HCT116 (cell line): ENCODE measurements at regions not wholly inside any gene's neighbourhood (a gene's known extent, or its start where the extent isn't known, plus 50 kb on each side); places are given as distances from the start of the nearest gene placed in this dataset.

ENCODE experiments used
- ATAC-seq: fragments of 200-7000 bp; cut with Tn5 transposase; 2 replicates; pipeline ENCODE4 v1.9.1; 2020; ENCODE audit warnings: mild to moderate bottlenecking, moderate library complexity
- BruUV-seq: library from RNA; stranded (reverse); fragments of 400-500 nt; replicated peaks from 2 replicates; lab custom pipeline; 2021; lab: Mats Ljungman, UMichigan
- CTCF ChIA-PET: fragments of 300-600 bp; sonication (Branson Sonifier 250); formaldehyde crosslinking; loops from one replicate; lab custom pipeline; 2021; ENCODE audit warnings: antibody characterized with exemption; lab: Charles Lee
- POLR2A ChIA-PET: fragments of 300-600, 350-600 bp; sonication (Branson Sonifier 250); formaldehyde crosslinking; loops from one replicate; lab custom pipeline; 2021; ENCODE audit warnings: antibody characterized with exemption; lab: Charles Lee
- RAD21 ChIA-PET, 2 experiments: fragments of 300-600 bp; sonication (Branson Sonifier 250); formaldehyde crosslinking; loops; one replicate each; lab custom pipeline; 2023; ENCODE audit warnings: low total read pairs in 2 of 2; ENCODE audit not compliant: uncharacterized antibody in 2 of 2, unreplicated experiment in 2 of 2, low non-redundant PET in 1 of 2; lab: Charles Lee
- DNase-seq: peaks from one replicate; pipeline ENCODE4 v3.0.0-alpha.2; 2010; ENCODE audit warnings: low read depth, low spot score
- H2AFZ ChIP-seq: fragments of 200-600 bp; shearing (Covaris generic), sonication (generic); 2 replicates; pipeline ENCODE4 v1.6.1; 2017; ENCODE audit warnings: low read depth, mixed run types, mixed read lengths, antibody characterized with exemption, low read length; ENCODE audit not compliant: poor library complexity, severe bottlenecking
- H3K27ac ChIP-seq: 2 replicates; pipeline ENCODE4 v1.5.1; 2012; ENCODE audit warnings: low read depth, low read length
- H3K27me3 ChIP-seq: fragments of 200-600 bp; sonication (generic); 2 replicates; pipeline ENCODE4 v1.6.1; 2016; ENCODE audit warnings: mixed run types, low read length, mixed read lengths; ENCODE audit not compliant: insufficient read depth
- H3K36me3 ChIP-seq, 2 experiments: fragments of 200-500 bp in 1 of 2; fragments of 200-600 bp in 1 of 2; sonication (Bioruptor generic) in 1 of 2; sonication (generic) in 1 of 2; 2 replicates each; pipeline versions ENCODE4 v1.5.1 to v1.6.1; 2014 to 2016; ENCODE audit warnings: low read length in 2 of 2, inconsistent platforms in 1 of 2, mixed read lengths in 1 of 2, mixed run types in 1 of 2; ENCODE audit not compliant: insufficient read depth in 2 of 2, control insufficient read depth in 1 of 2
- H3K4me1 ChIP-seq, 2 experiments: fragments of 200-600 bp in 1 of 2; sonication (generic) in 1 of 2; 2 replicates each; pipeline versions ENCODE4 v1.5.1 to v1.6.1; 2012 to 2017; ENCODE audit warnings: low read length in 2 of 2, inconsistent platforms in 1 of 2, mild to moderate bottlenecking in 1 of 2, mixed read lengths in 1 of 2, mixed run types in 1 of 2, moderate library complexity in 1 of 2; ENCODE audit not compliant: insufficient read depth in 2 of 2, control insufficient read depth in 1 of 2
- H3K4me2 ChIP-seq: fragments of 200-600 bp; sonication (generic); 2 replicates; pipeline ENCODE4 v1.6.1; 2017; ENCODE audit warnings: mixed run types, low read length, mixed read lengths
- H3K4me3 ChIP-seq, 2 experiments: fragments of 200-600 bp in 1 of 2; sonication (generic) in 1 of 2; replicated peaks in 1 of 2; 2 replicates each; pipeline ENCODE4 v1.5.1; 2011 to 2016; ENCODE audit warnings: low read length in 2 of 2, control low read depth in 1 of 2, low read depth in 1 of 2, mild to moderate bottlenecking in 1 of 2, mixed read lengths in 1 of 2, mixed run types in 1 of 2
- H3K79me2 ChIP-seq: fragments of 200-600 bp; sonication (generic); 2 replicates; pipeline ENCODE4 v1.6.1; 2017; ENCODE audit warnings: mild to moderate bottlenecking, mixed run types, low read length, moderate library complexity, mixed read lengths; ENCODE audit not compliant: insufficient read depth
- H3K9ac ChIP-seq: fragments of 200-600 bp; sonication (generic); 2 replicates; pipeline ENCODE4 v1.6.1; 2016; ENCODE audit warnings: low read length, mixed read lengths
- H3K9me2 ChIP-seq: fragments of 200-600 bp; sonication (generic), shearing (Covaris generic); 2 replicates; pipeline ENCODE4 v1.6.1; 2017; ENCODE audit warnings: mixed run types, mild to moderate bottlenecking, moderate library complexity; ENCODE audit not compliant: insufficient read depth
- H3K9me3 ChIP-seq, 2 experiments: fragments of 200-500 bp in 1 of 2; fragments of 200-600 bp in 1 of 2; sonication (Bioruptor generic) in 1 of 2; sonication (generic) in 1 of 2; 2 replicates each; pipeline ENCODE4 v1.6.1; 2014 to 2017; ENCODE audit warnings: low read length in 2 of 2, mixed read lengths in 2 of 2, inconsistent platforms in 1 of 2, low read depth in 1 of 2, mild to moderate bottlenecking in 1 of 2, mixed run types in 1 of 2, moderate library complexity in 1 of 2; ENCODE audit not compliant: control insufficient read depth in 1 of 2, insufficient read depth in 1 of 2
- H4K20me1 ChIP-seq: fragments of 200-600 bp; sonication (generic), shearing (Covaris generic); 2 replicates; pipeline ENCODE4 v1.6.1; 2017; ENCODE audit warnings: mixed run types, mild to moderate bottlenecking, moderate library complexity; ENCODE audit not compliant: insufficient read depth
- CEBPB ChIP-seq: IDR thresholded peaks from 2 replicates; pipeline ENCODE4 v1.6.1; 2012; ENCODE audit warnings: low read depth
- ELF1 ChIP-seq: IDR thresholded peaks from 2 replicates; pipeline ENCODE4 v1.6.1; 2012; ENCODE audit warnings: low read depth, borderline replicate concordance
- FOSL1 ChIP-seq: IDR thresholded peaks from 2 replicates; pipeline ENCODE4 v1.6.1; 2012; ENCODE audit warnings: low read depth
- JUND ChIP-seq: IDR thresholded peaks from 2 replicates; pipeline ENCODE4 v1.6.1; 2012
- MAX ChIP-seq: IDR thresholded peaks from 2 replicates; pipeline ENCODE4 v1.6.1; 2012
- POLR2A ChIP-seq: IDR thresholded peaks from 2 replicates; pipeline ENCODE4 v1.7.0; 2011; ENCODE audit warnings: borderline replicate concordance; ENCODE audit not compliant: insufficient read depth, insufficient read length; ENCODE audit errors: extremely low read depth
- POLR2AphosphoS5 ChIP-seq: IDR thresholded peaks from 2 replicates; pipeline ENCODE4 v1.6.1; 2011; ENCODE audit warnings: mild to moderate bottlenecking, low read depth, low read length, moderate library complexity
- RAD21 ChIP-seq: IDR thresholded peaks from 2 replicates; pipeline ENCODE4 v1.6.1; 2012; ENCODE audit warnings: low read depth, mild to moderate bottlenecking
- SRF ChIP-seq: IDR thresholded peaks from 2 replicates; pipeline ENCODE4 v1.6.1; 2012; ENCODE audit warnings: low read depth
- TCF7L2 ChIP-seq: IDR thresholded peaks from 2 replicates; pipeline ENCODE4 v1.7.0; 2011; ENCODE audit warnings: borderline replicate concordance, inconsistent platforms; ENCODE audit not compliant: insufficient read depth, insufficient read length; ENCODE audit errors: extremely low read depth
- ZBTB33 ChIP-seq: IDR thresholded peaks from 2 replicates; pipeline ENCODE4 v1.6.1; 2011; ENCODE audit warnings: mild to moderate bottlenecking, low read length, moderate library complexity; ENCODE audit not compliant: insufficient replicate concordance; ENCODE audit errors: extremely low read depth
- ZFX ChIP-seq: fragments of 450-650 bp; IDR thresholded peaks from 2 replicates; pipeline ENCODE4 v1.6.1; 2017
- intact Hi-C: fragments of 100-400 bp; cut with micrococcal nuclease; formaldehyde crosslinking; loops from 2 replicates; pipeline ENCODE4 v1.10.0; 2022
- TF ChIP-seq, protein P1 (sequence below): IDR thresholded peaks from 2 replicates; pipeline ENCODE4 v1.6.1; 2012
- TF ChIP-seq, protein P2 (sequence below), 3 experiments: fragments of 200-600 bp in 1 of 3; sonication (generic) in 1 of 3; IDR thresholded peaks in 2 of 3; conservative IDR thresholded peaks in 1 of 3; 2 replicates each; pipeline ENCODE4 v1.5.1; 2012 to 2017; ENCODE audit warnings: low read depth in 2 of 3, low read length in 2 of 3, antibody characterized with exemption in 1 of 3, borderline replicate concordance in 1 of 3, control low read depth in 1 of 3, mild to moderate bottlenecking in 1 of 3, mixed read lengths in 1 of 3, mixed run types in 1 of 3, moderate library complexity in 1 of 3; ENCODE audit not compliant: insufficient read depth in 1 of 3

DNA sequence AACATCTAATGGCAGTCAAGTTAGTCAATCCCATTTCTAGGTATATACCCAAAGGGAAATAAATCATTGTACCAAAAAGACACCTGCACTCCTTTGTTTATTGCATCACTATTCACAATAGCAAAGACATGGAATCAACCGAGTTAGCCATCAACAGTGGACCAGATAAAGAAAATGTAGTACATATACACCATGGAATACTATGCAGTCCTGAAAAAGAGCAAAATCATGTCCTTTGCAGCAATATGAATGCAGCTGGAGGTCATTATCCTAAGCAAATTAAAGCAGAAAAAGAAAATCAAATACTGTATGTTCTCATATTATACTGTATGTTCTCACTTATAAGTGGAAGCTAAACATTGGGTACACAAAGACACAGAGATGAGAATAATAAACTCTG is 204.0 kb downstream of the KCNJ2 start:
- Histone ChIP-seq H3K9ac (no peak overlapping the region), H3K4me2 (no peak overlapping the region), H3K4me3 (no peak overlapping the region), H4K20me1 (no peaks in the 10 kb centered on the region), H3K9me2 (no peaks in the 10 kb centered on the region), H3K79me2 (no peaks in the 10 kb centered on the region), H2AFZ (no peak overlapping the region), H3K4me1 (no peaks in the 10 kb centered on the region), H3K36me3 (no peaks in the 10 kb centered on the region), H3K9me3 (peaks cover 4 to 12% of the 10 kb centered on the region in 2 experiments; a peak in 1 of 4 replicates), H3K27me3 (no peaks in the 10 kb centered on the region), H3K27ac (no peak overlapping the region)
- POLR2A ChIA-PET = no interaction called here
- ATAC-seq = no peak
- intact Hi-C loops = no loop called here
- CTCF ChIA-PET = no interaction called here
- TF ChIP-seq MAX = no peak
- TF ChIP-seq RAD21 = no peak
- no peak for DNase-seq
- BruUV-seq = no TSS peak
- RAD21 ChIA-PET = no interaction called here

DNA sequence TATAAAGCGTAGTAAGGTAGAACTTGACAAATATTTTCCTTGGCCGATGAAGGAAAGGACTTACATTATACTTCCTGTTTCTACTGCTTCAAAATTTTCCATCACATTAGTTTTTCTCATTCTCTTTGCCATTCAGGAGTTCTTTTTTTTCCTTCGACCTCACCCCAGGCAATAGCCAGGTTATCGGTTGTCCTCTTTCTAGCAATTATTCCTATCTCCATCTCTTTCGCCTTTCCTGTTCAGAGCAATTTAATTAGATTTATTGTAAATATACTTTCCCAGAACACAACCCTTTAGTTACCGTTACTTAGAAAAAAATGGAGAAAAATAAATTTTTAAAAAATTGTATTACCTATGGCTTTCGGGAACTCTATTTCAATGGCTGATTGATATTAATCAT is 205.2 kb downstream of the KCNJ2 start:
- POLR2A ChIA-PET = no interaction called here
- no peak overlapping the region for H3K4me3 ChIP-seq
- H3K27me3 ChIP-seq = no peaks in the 10 kb centered on the region
- TF ChIP-seq FOSL1 (no peak), JUND (no peak), TCF7L2 (no peak), ZFX (no peak), RAD21 (no peak), SRF (no peak), POLR2AphosphoS5 (no peak), ELF1 (no peak), POLR2A (no peak), CEBPB (no peak), MAX (no peak), ZBTB33 (no peak)
- TF ChIP-seq, protein P1, sequence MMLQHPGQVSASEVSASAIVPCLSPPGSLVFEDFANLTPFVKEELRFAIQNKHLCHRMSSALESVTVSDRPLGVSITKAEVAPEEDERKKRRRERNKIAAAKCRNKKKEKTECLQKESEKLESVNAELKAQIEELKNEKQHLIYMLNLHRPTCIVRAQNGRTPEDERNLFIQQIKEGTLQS = no peak
- TF ChIP-seq, protein P2, sequence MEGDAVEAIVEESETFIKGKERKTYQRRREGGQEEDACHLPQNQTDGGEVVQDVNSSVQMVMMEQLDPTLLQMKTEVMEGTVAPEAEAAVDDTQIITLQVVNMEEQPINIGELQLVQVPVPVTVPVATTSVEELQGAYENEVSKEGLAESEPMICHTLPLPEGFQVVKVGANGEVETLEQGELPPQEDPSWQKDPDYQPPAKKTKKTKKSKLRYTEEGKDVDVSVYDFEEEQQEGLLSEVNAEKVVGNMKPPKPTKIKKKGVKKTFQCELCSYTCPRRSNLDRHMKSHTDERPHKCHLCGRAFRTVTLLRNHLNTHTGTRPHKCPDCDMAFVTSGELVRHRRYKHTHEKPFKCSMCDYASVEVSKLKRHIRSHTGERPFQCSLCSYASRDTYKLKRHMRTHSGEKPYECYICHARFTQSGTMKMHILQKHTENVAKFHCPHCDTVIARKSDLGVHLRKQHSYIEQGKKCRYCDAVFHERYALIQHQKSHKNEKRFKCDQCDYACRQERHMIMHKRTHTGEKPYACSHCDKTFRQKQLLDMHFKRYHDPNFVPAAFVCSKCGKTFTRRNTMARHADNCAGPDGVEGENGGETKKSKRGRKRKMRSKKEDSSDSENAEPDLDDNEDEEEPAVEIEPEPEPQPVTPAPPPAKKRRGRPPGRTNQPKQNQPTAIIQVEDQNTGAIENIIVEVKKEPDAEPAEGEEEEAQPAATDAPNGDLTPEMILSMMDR (IDR thresholded peaks at IDR 0.05 in 2 of 3, conservative IDR thresholded peaks at IDR 0.05 in 1 of 3; ENCODE audit: borderline replicate concordance in 1 of 3, insufficient read depth in 1 of 3, low read depth in 2 of 3, low read length in 2 of 3) = no peak
- no peaks in the 10 kb centered on the region for H3K9me2 ChIP-seq
- RAD21 ChIA-PET = no interaction called here
- H2AFZ ChIP-seq = no peak overlapping the region
- no peaks in the 10 kb centered on the region for H3K4me1 ChIP-seq
- H3K9me3 ChIP-seq = peaks cover 4 to 7% of the 10 kb centered on the region in 2 experiments; a peak in 1 of 4 replicates
- DNase-seq (no peak), ATAC-seq (no peak)
- no TSS peak for BruUV-seq
- CTCF ChIA-PET = no interaction called here
- no peak overlapping the region for H3K4me2 ChIP-seq
- no peaks in the 10 kb centered on the region for H4K20me1 ChIP-seq
- no peak overlapping the region for H3K27ac ChIP-seq
- no peak overlapping the region for H3K9ac ChIP-seq
- intact Hi-C loops = no loop called here
- no peaks in the 10 kb centered on the region for H3K36me3 ChIP-seq
- H3K79me2 ChIP-seq = no peaks in the 10 kb centered on the region
